ENCODE measurements at regions not wholly inside any gene's neighbourhood (a gene's known extent, or its start where the extent isn't known, plus 50 kb on each side); places are given as distances from the start of the nearest gene placed in this dataset.

DNA sequence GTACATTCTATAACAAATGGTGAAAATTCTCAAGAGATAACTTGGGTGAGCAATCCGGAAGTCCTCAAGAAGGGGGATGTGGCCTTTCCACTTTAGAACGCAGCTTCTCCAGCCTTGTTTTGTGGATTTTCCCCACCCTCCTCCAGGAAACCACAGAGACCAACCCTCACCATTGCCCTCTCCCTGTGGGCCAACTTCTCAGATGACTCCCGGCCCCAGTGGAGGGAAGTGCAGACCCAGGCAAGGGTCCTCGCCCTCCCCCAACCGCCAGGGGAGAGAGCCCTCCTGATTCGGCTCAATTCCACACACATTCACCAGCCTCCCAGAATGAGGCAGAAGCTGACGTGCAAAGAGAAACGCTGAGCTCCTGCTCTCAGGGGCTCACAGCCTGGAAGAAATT, 277.2 kb downstream of the EIPR1 start:
- Histone ChIP-seq H3K4me1 (ENCODE audit: insufficient read depth) (no peaks in the 10 kb centered on the region), H3K36me3 (ENCODE audit: insufficient read depth) (no peaks in the 10 kb centered on the region), H3K4me3 (ENCODE audit: low read depth, low read length) (no peak overlapping the region), H3K27ac (ENCODE audit: low read depth) (no peak overlapping the region)
- DNase-seq (ENCODE audit: extremely low spot score) = no peak
- 67% methylated on average over 8 of the region's 8 CpGs for WGBS

GRCh38 chr2:3099860-3100234, 277.8 kb downstream of the EIPR1 start:
- Histone ChIP-seq H3K4me3 (ENCODE audit: low read depth, low read length) (no peak overlapping the region), H3K4me1 (ENCODE audit: insufficient read depth) (no peaks in the 10 kb centered on the region), H3K27ac (ENCODE audit: low read depth) (no peak overlapping the region), H3K36me3 (ENCODE audit: insufficient read depth) (no peaks in the 10 kb centered on the region)
- DNase-seq (ENCODE audit: extremely low spot score) = no peak
- 88% methylated on average over 12 of the region's 12 CpGs for WGBS

- no peak for DNase-seq (ENCODE audit: extremely low spot score)
- 93% methylated on average over 6 of the region's 6 CpGs for WGBS
- Histone ChIP-seq H3K27ac (ENCODE audit: low read depth) (no peak overlapping the region), H3K36me3 (ENCODE audit: insufficient read depth) (no peaks in the 10 kb centered on the region), H3K4me3 (ENCODE audit: low read depth, low read length) (no peak overlapping the region), H3K4me1 (ENCODE audit: insufficient read depth) (no peaks in the 10 kb centered on the region)
Measured at GRCh38 chr2:3099145-3099859, 278.3 kb downstream of the EIPR1 start.

DNA sequence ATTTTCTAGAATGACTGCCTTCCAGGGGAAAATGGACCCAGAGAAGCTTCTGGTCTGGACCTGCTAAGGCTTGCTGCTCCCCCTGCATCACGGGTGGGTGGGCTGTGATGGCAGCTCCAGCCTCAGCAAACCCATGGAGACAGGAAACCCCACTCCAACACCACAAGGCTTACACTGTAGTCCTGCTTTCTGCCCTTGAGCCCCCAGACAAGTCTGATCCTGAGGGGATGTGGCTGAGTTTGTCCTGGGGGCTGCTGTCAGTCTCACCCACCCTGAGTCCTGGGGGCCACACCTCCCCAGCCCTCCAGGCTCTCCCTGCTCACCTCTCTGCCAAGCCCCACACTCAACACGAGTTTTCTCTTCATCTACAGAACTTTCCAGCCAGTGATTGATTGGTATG, 279.4 kb downstream of the EIPR1 start:
- DNase-seq (ENCODE audit: extremely low spot score) = no peak
- Histone ChIP-seq H3K4me1 (ENCODE audit: insufficient read depth) (no peaks in the 10 kb centered on the region), H3K36me3 (ENCODE audit: insufficient read depth) (no peaks in the 10 kb centered on the region), H3K27ac (ENCODE audit: low read depth) (no peak overlapping the region), H3K4me3 (ENCODE audit: low read depth, low read length) (no peak overlapping the region)
- WGBS = 71% methylated on average over 2 of the region's 2 CpGs

DNA sequence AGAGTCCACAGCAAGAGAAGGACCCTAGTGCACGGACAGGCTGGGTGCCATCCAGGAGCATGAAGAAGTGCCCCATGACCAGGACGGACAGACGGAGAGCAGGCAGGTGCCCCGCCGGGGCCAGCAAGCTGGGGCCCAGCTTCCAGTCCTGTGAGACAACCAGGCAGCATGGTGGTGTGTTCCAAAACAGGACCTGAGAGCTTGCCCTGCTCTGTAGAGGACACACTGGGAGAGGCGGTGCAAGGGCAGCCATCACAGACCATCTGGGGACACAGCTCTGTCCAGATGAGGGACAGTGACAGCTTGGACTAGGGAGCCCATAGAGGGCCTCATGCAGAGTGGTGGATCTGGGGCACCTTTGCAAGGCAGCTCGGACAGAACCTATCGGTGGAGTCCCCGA, 279.8 kb downstream of the EIPR1 start:
- no peak overlapping the region for H3K27ac ChIP-seq (ENCODE audit: low read depth)
- no peaks in the 10 kb centered on the region for H3K4me1 ChIP-seq (ENCODE audit: insufficient read depth)
- DNase-seq (ENCODE audit: extremely low spot score) = no peak
- no peak overlapping the region for H3K4me3 ChIP-seq (ENCODE audit: low read depth, low read length)
- H3K36me3 ChIP-seq (ENCODE audit: insufficient read depth) = no peaks in the 10 kb centered on the region
- WGBS = 94% methylated on average over 9 of the region's 9 CpGs

- H3K4me1 ChIP-seq (ENCODE audit: insufficient read depth) = no peaks in the 10 kb centered on the region
- no peaks in the 10 kb centered on the region for H3K36me3 ChIP-seq (ENCODE audit: insufficient read depth)
- 69% methylated on average over 14 of the region's 14 CpGs for WGBS
- H3K27ac ChIP-seq (ENCODE audit: low read depth) = no peak overlapping the region
- no peak for DNase-seq (ENCODE audit: extremely low spot score)
- H3K4me3 ChIP-seq (ENCODE audit: low read depth, low read length) = no peak overlapping the region
Measured at GRCh38 chr2:3094999-3095958, 282.3 kb downstream of the EIPR1 start.

DNA sequence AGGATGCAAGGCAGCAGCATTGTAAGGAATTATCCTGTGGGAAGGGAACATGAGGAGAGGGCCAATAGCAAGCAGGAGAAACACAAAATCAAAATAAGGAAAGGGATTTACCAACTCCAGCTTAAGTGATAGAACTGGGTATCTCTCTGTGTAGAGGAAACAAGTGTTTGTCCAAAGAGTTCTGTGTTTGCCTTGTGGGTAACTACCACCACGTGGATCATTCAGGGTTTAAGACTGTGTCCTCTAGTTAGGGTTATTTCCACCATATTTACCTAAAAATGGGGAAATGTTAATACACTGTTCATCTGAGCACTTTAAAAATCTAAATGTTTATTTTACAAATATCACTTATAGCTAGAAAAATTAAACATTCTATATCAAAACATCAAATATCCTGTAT, 283.3 kb downstream of the EIPR1 start:
- Histone ChIP-seq H3K36me3 (ENCODE audit: insufficient read depth) (no peaks in the 10 kb centered on the region), H3K4me3 (ENCODE audit: low read depth, low read length) (no peak overlapping the region), H3K4me1 (ENCODE audit: insufficient read depth) (no peaks in the 10 kb centered on the region), H3K27ac (ENCODE audit: low read depth) (no peak overlapping the region)
- no peak for DNase-seq (ENCODE audit: extremely low spot score)
- 66% methylated on average over 1 of the region's 1 CpG for WGBS

- no peak overlapping the region for H3K27ac ChIP-seq (ENCODE audit: low read depth)
- DNase-seq (ENCODE audit: extremely low spot score) = no peak
- no peak overlapping the region for H3K4me3 ChIP-seq (ENCODE audit: low read depth, low read length)
- no peaks in the 10 kb centered on the region for H3K4me1 ChIP-seq (ENCODE audit: insufficient read depth)
- H3K36me3 ChIP-seq (ENCODE audit: insufficient read depth) = no peaks in the 10 kb centered on the region
- 30% methylated on average over 2 of the region's 2 CpGs for WGBS
Measured at GRCh38 chr2:3091696-3092095, 285.9 kb downstream of the EIPR1 start.

DNA sequence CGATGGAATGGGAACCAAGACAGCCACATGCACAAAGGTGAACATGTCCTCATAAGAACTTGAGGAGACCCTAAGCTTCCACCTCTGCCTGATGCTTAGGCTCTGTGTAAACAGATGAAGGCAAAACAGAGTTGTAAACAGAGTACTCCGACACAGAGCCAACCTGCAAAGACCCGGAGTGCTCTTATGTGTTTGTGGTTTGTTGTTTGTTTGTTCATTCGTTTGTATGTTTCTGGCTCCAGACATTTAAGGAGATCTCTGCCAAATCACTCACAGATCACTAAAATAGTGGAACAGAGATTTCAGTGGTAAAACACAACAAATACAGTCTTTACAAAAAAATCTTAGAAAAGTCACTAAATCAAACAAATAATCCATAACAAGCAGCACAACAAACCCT, 294.9 kb downstream of the EIPR1 start:
- 60% methylated on average over 4 of the region's 4 CpGs for WGBS
- Histone ChIP-seq H3K4me1 (ENCODE audit: insufficient read depth) (no peaks in the 10 kb centered on the region), H3K4me3 (ENCODE audit: low read depth, low read length) (no peak overlapping the region), H3K27ac (ENCODE audit: low read depth) (no peak overlapping the region), H3K36me3 (ENCODE audit: insufficient read depth) (no peaks in the 10 kb centered on the region)
- no peak for DNase-seq (ENCODE audit: extremely low spot score)

GRCh38 chr2:3079959-3080948, 297.4 kb downstream of the EIPR1 start:
- no peak overlapping the region for H3K4me3 ChIP-seq (ENCODE audit: low read depth, low read length)
- 88% methylated on average over 14 of the region's 14 CpGs for WGBS
- no peak for DNase-seq (ENCODE audit: extremely low spot score)
- H3K36me3 ChIP-seq (ENCODE audit: insufficient read depth) = no peaks in the 10 kb centered on the region
- H3K4me1 ChIP-seq (ENCODE audit: insufficient read depth) = no peaks in the 10 kb centered on the region
- H3K27ac ChIP-seq (ENCODE audit: low read depth) = no peak overlapping the region

DNA sequence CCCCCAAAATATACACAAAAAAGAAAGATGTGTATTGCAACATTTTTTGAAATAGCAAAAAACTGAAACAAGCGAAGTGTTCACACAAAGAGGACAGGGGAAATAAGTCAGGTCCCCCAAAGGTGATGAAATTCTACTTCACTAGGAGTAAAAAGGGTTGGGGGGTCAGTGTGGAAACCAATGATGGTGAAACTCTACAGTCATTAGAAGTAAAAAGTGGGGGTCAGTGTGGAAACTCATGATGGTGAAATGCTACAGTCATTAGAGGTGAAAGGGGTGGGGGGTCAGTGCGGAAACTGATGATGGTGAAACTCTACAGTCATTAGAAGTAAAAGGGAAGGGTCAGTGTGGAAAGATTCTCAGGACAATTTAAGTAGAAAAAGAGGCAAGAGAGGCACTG, 298.2 kb downstream of the EIPR1 start:
- H3K27ac ChIP-seq (ENCODE audit: low read depth) = no peak overlapping the region
- no peak for DNase-seq (ENCODE audit: extremely low spot score)
- H3K4me1 ChIP-seq (ENCODE audit: insufficient read depth) = no peaks in the 10 kb centered on the region
- WGBS = 85% methylated on average over 2 of the region's 2 CpGs
- H3K4me3 ChIP-seq (ENCODE audit: low read depth, low read length) = no peak overlapping the region
- no peaks in the 10 kb centered on the region for H3K36me3 ChIP-seq (ENCODE audit: insufficient read depth)

- Histone ChIP-seq H3K27ac (ENCODE audit: low read depth) (no peak overlapping the region), H3K4me1 (ENCODE audit: insufficient read depth) (no peaks in the 10 kb centered on the region), H3K4me3 (ENCODE audit: low read depth, low read length) (no peak overlapping the region), H3K36me3 (ENCODE audit: insufficient read depth) (no peaks in the 10 kb centered on the region)
- DNase-seq (ENCODE audit: extremely low spot score) = no peak
- 92% methylated on average over 4 of the region's 4 CpGs for WGBS
Measured at GRCh38 chr2:3078684-3079083, 298.9 kb downstream of the EIPR1 start.

DNA sequence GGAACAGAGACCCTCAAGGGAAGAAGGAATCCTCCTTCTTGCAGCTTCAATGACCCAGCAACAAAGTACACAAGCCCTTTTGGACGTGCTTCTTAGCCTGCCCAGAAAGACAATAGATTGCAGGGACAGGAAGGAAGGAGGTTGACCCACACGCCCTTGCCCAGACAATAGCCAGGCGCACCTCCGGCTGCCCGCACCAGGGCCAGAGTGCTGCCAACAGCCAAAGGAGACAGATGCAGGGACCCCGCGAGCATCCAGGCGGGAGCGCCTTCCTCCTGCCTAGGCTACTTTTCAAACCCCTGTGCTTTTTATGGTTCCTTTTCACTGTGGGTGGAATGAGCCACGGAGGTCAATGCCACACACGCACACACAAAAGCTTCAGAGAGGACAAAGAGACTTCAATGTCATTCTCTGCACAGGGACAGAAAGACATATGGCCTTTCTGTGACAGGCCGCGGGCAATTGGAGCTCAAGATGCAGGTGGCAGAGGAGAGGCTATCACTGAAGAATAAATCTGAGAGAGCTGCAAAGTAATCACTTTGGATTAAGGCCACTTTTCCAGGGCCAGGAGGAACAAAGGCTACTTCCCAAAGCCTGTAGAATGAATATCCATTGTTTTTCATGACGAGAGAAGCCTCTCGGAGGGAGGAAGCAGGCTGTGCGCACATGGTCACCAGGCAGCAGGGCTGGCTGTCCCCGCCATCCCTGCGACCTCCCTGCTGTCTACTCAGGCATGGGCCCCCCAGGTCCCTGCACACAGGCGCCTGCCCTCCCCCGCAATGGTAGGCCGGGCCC, 300.6 kb downstream of the EIPR1 start:
- WGBS = 72% methylated on average over 21 of the region's 21 CpGs
- H3K36me3 ChIP-seq (ENCODE audit: insufficient read depth) = no peaks in the 10 kb centered on the region

More for the DNA sequence above, 300.6 kb downstream of the EIPR1 start:
- no peak for DNase-seq (ENCODE audit: extremely low spot score)
- Histone ChIP-seq H3K27ac (ENCODE audit: low read depth) (no peak overlapping the region), H3K4me3 (ENCODE audit: low read depth, low read length) (no peak overlapping the region), H3K4me1 (ENCODE audit: insufficient read depth) (no peaks in the 10 kb centered on the region)
